ENCODE measurements at regions not wholly inside any gene's neighbourhood (a gene's known extent, or its start where the extent isn't known, plus 50 kb on each side); places are given as distances from the start of the nearest gene placed in this dataset.

DNA sequence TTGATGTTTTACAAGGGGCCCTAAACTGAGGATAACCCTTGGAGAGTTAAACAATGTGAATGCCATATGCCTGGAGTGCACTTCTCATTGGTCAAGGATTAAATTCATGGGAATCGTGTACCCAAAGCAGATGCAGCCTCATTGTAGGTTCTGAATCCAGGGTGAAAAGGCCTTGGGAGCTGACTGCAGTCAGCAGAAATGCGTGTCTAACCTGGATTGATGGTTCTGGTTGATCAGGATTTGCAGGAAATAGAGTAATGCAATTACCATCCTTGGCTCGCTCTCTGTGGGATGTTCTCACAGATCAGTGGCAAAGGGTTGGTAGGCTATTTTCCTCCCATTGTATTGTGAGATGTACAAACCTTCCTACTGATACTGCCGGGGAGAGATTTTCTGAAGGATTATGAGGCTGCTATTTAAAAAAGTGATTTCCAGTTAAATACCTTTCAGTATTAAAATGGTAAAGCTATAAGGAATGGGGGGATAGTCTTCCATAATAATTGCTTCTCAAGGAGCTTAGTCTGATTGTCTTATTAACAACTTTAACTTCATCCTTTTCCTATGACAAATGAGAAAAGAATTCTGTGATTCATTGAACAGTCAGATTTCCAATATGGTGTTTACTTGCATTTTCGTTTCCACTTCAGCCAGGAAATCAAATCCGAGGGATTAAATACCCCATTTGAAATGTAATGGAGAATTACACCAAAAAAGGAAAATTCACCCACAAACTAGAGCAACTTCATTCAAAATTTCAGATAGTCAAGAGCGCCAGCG lies 1028.1 kb upstream of the EEF2KMT start:
- no peak overlapping the region for H3K27ac Mint-ChIP-seq
- H3K4me3 Mint-ChIP-seq = no peak overlapping the region
- ATAC-seq (no peak), DNase-seq (ENCODE audit: low spot score) (no peak)
- no peaks in the 10 kb centered on the region for H3K27me3 Mint-ChIP-seq
- no peaks in the 10 kb centered on the region for H3K36me3 Mint-ChIP-seq
- H3K9me3 Mint-ChIP-seq = peaks cover 10% of the 10 kb centered on the region
- no peaks in the 10 kb centered on the region for H3K4me1 Mint-ChIP-seq (ENCODE audit: low read depth in 2 of 2)

DNA sequence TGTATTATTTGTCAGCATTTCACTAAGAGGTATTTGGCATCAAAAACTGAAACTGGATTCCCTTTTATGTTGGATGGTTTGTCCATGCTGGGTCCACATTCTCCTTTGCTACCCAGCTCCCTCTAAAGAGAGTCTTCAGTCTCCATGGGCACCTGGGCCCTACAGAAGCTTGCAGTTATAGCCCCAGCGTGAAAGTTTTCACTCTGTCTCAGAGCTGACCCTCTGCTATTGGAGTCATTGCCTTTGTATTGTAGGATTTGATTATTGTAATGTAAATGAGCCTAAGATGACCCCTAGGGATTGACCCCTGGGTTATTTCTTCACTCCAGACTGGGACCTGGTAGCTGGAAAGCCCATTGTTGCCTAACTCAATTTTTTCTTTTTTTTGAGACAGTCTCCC lies 1026.5 kb upstream of the EEF2KMT start:
- Mint-ChIP-seq H3K27me3 (no peaks in the 10 kb centered on the region), H3K4me3 (no peak overlapping the region), H3K27ac (no peak overlapping the region), H3K9me3 (peaks cover 6% of the 10 kb centered on the region), H3K4me1 (ENCODE audit: low read depth in 2 of 2) (no peaks in the 10 kb centered on the region), H3K36me3 (no peaks in the 10 kb centered on the region)
- DNase-seq (ENCODE audit: low spot score) (no peak), ATAC-seq (no peak)

DNA sequence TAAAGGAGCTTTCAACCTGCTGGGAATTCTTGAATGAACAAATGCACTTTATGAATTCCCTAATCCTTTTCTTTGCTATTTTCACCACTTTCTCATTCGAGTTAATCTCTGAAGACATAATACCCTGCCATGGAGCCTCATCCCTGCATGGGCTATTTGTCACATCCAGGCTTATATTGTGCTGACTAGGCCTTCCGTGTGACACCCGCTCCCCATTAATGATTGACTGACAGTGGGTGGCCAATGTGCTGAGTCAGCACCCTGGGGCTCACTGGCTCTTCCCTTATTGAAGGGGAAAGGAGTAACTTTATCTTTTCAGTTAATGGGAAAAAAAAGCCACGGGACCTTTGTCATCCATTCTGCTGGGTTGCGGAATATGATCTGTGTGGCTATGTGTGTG lies 1024.8 kb upstream of the EEF2KMT start:
- DNase-seq (ENCODE audit: low spot score) (no peak), ATAC-seq (no peak)
- Mint-ChIP-seq H3K9me3 (peaks cover 6% of the 10 kb centered on the region), H3K4me3 (no peak overlapping the region), H3K27me3 (no peaks in the 10 kb centered on the region), H3K4me1 (ENCODE audit: low read depth in 2 of 2) (no peaks in the 10 kb centered on the region), H3K27ac (no peak overlapping the region), H3K36me3 (no peaks in the 10 kb centered on the region)

DNA sequence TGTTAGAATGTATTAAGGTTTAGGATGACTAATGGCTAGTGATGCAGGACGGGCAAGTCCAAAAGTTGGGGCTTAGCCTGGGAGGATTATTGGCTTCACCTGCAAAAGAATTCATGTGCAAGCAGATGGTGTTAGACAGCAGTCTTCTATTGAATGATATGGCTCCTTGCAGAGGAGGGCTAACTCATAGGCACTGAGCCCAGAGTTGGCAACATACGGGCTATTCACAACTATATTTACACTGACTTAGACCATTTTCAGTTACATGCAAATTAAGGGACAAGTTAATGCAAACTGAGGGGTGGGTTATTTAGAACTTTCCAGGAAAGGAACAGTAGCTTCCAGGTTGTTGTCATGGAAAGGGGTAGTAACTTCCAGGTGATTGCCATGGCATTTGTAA lies 1017.1 kb upstream of the EEF2KMT start:
- H3K27ac Mint-ChIP-seq = no peak overlapping the region
- no peaks in the 10 kb centered on the region for H3K27me3 Mint-ChIP-seq
- no peak overlapping the region for H3K4me3 Mint-ChIP-seq
- no peaks in the 10 kb centered on the region for H3K9me3 Mint-ChIP-seq
- DNase-seq (ENCODE audit: low spot score) (no peak), ATAC-seq (no peak)
- no peaks in the 10 kb centered on the region for H3K4me1 Mint-ChIP-seq (ENCODE audit: low read depth in 2 of 2)
- H3K36me3 Mint-ChIP-seq = no peaks in the 10 kb centered on the region

DNA sequence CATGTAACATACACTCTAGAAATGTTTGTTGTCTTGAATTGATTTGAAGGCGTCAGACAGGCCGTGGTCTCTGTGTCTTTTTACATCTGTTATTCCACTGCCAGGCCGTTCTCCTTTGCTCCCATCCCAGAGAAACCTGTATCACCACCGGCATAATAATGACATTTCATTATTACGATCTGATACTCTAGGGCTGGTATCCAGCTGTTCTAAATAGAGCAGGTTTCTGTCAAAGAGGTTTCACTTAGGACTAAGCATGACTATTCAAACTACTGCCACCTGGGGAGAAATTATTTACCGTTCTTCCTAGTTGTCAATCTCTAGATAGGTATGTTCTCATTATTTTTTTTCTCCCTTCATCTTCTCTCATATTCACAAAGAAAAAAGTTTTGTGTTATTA lies 1016.2 kb upstream of the EEF2KMT start:
- H3K36me3 Mint-ChIP-seq = no peaks in the 10 kb centered on the region
- H3K27ac Mint-ChIP-seq = no peak overlapping the region
- no peaks in the 10 kb centered on the region for H3K27me3 Mint-ChIP-seq
- no peak for DNase-seq (ENCODE audit: low spot score)
- no peaks in the 10 kb centered on the region for H3K4me1 Mint-ChIP-seq (ENCODE audit: low read depth in 2 of 2)
- H3K4me3 Mint-ChIP-seq = no peak overlapping the region
- no peak for ATAC-seq
- H3K9me3 Mint-ChIP-seq = peaks cover under 1% of the 10 kb centered on the region

DNA sequence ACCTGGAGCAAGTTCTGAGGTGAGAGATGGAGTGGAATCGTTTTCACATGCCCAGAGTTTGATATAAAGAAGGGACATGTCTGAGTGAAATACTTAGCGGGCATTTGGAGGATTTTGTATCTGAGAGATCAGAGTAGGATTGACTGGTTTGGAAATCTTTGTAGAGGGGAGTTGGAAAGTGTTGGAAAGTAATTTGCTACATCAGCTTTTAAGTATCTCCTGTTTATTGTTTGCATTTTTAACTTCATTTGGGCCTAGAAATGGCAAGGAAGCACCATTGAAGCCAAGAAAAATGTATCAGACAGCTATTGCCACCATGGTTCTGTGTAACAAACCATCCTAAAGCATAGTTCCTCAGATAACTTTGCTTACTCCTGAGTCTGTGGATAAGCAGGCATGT lies 1015.1 kb upstream of the EEF2KMT start:
- no peak overlapping the region for H3K27ac Mint-ChIP-seq
- no peak for ATAC-seq
- H3K36me3 Mint-ChIP-seq = no peaks in the 10 kb centered on the region
- no peak for DNase-seq (ENCODE audit: low spot score)
- no peaks in the 10 kb centered on the region for H3K4me1 Mint-ChIP-seq (ENCODE audit: low read depth in 2 of 2)
- H3K27me3 Mint-ChIP-seq = no peaks in the 10 kb centered on the region
- H3K9me3 Mint-ChIP-seq = peaks cover 2% of the 10 kb centered on the region
- H3K4me3 Mint-ChIP-seq = no peak overlapping the region

DNA sequence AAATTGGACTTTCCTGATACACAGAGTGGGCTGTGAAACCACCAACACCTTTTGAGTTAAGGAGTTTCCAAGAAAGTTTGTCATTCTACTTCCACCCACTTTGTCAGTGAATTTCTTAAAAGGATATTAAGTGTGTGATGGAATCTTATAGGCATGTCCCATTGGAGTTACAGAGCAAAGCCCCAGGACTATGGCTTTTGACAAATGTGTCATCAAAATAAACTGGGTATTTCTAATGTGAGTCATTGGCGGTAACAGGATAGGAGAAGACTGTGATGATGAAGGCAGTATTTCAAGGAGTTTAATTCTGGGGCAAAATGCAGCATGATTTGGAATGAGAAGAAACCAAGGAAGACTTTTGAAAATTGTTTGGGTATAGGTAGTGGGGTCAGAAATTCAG lies 1013.8 kb upstream of the EEF2KMT start:
- ATAC-seq (no peak), DNase-seq (ENCODE audit: low spot score) (no peak)
- Mint-ChIP-seq H3K9me3 (peaks cover 7% of the 10 kb centered on the region), H3K4me3 (no peak overlapping the region), H3K36me3 (no peaks in the 10 kb centered on the region), H3K4me1 (ENCODE audit: low read depth in 2 of 2) (no peaks in the 10 kb centered on the region), H3K27ac (no peak overlapping the region), H3K27me3 (no peaks in the 10 kb centered on the region)

DNA sequence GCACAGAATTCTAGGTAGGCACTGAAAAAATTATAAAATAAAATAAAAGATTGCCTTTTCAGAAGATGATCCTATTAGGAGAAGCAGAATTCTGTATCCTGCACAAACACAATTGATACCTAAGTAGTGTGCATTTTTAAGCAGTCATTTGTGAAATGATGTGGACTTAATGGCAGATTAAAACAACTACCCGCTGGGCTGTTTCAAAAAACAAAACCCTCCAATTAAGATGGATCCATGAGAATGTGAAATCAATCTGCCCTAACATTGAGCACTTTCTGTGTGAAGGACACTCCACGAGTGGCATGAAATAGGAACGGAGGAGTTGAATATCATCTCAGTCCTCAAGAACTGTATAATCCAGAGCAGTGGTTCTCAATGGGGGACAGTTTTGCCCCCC lies 1012.8 kb upstream of the EEF2KMT start:
- Mint-ChIP-seq H3K4me1 (ENCODE audit: low read depth in 2 of 2) (no peaks in the 10 kb centered on the region), H3K36me3 (no peaks in the 10 kb centered on the region), H3K4me3 (no peak overlapping the region), H3K27ac (no peak overlapping the region), H3K9me3 (peaks cover 7% of the 10 kb centered on the region), H3K27me3 (no peaks in the 10 kb centered on the region)
- ATAC-seq = no peak
- no peak for DNase-seq (ENCODE audit: low spot score)

DNA sequence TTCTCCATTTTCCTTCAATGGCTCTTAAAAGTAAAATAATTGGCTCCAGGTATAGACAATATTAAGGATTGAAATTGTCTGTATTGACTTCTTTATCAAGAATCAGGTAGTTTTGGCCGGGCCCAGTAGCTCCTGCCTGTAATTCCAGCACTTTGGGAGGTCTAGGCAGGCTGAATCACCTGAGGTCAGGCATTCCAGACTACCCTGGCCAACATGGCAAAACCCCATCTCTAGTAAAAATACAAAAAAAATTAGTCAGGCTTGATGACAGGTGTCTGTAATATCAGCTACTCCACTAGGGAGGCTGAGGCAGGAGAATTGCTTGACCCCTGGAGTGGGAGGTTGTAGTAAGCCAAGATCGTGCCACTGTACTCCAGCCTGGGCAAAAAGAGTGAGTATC lies 1008.5 kb upstream of the EEF2KMT start:
- Mint-ChIP-seq H3K9me3 (peaks cover 7% of the 10 kb centered on the region), H3K27ac (no peak overlapping the region), H3K4me3 (no peak overlapping the region), H3K36me3 (peaks cover 4% of the 10 kb centered on the region), H3K4me1 (ENCODE audit: low read depth in 2 of 2) (no peaks in the 10 kb centered on the region), H3K27me3 (peaks cover 0 to 8% of the 10 kb centered on the region in 2 donors)
- DNase-seq (ENCODE audit: low spot score) (no peak), ATAC-seq (no peak)

DNA sequence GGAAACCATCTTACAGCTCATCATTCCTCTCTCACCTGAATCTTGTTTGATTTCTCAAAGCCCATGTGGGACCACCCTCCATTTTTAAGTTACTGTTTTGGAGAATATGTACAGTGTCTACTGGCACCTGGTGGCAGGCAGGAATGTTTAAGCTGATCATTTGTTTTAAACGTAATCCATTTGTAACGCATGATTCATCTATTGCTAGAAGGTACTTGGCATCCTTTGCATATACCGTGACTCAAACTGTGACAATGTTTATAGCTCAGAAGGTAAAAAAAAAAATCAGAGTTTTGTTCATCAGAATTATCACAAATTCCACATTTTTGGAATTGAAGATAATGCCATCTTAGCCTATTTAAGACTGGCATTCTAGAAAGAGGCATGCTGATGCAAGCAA lies 1007.5 kb upstream of the EEF2KMT start:
- DNase-seq (ENCODE audit: low spot score) = no peak
- peaks cover 4% of the 10 kb centered on the region for H3K36me3 Mint-ChIP-seq
- no peak overlapping the region for H3K27ac Mint-ChIP-seq
- H3K4me1 Mint-ChIP-seq (ENCODE audit: low read depth in 2 of 2) = no peaks in the 10 kb centered on the region
- no peak for ATAC-seq
- H3K4me3 Mint-ChIP-seq = no peak overlapping the region
- H3K27me3 Mint-ChIP-seq = peaks cover 0 to 8% of the 10 kb centered on the region in 2 donors
- peaks cover 7% of the 10 kb centered on the region for H3K9me3 Mint-ChIP-seq

DNA sequence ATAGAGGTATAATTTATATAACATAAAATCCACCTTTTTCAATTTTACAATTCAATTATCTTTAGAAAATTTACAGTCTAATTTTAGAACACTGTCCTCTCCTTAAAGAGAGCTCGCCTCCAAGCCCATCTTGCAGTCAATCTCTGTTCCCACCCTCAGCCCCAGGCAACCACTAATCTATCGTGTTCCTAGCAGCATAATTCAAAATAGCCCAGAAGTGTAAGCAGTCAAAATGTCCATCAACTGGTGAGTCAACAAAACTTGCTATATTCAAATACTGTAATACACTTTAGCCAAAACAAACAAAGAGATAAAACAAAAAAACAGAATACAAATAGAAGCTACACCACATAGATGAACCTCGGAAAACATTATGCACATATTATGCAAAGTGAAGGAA lies 1006.8 kb upstream of the EEF2KMT start:
- H3K4me3 Mint-ChIP-seq = no peak overlapping the region
- H3K36me3 Mint-ChIP-seq = peaks cover 4% of the 10 kb centered on the region
- ATAC-seq (no peak), DNase-seq (ENCODE audit: low spot score) (no peak)
- H3K9me3 Mint-ChIP-seq = peaks cover 7% of the 10 kb centered on the region
- no peaks in the 10 kb centered on the region for H3K4me1 Mint-ChIP-seq (ENCODE audit: low read depth in 2 of 2)
- H3K27me3 Mint-ChIP-seq = peaks cover 0 to 8% of the 10 kb centered on the region in 2 donors
- H3K27ac Mint-ChIP-seq = no peak overlapping the region

DNA sequence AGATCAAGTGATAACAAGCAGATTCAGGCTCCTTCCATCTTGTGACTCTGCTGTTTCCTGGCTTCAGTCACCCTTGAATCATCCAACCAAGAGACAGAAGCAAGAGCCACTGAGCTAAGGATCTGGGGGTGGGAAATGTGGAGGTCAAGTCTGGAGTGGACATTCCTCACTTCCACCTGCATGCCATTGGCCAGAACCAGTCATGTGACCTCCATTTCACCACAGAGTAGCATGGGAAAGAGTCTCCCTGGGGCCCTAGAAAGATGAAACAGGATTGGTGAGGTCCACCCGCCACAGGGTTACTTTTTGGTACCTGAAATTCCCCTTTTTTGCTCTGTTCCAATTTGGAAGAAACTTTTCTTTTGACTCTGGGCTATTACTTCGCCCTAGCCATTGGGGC lies 1006.0 kb upstream of the EEF2KMT start:
- Mint-ChIP-seq H3K4me1 (ENCODE audit: low read depth in 2 of 2) (no peaks in the 10 kb centered on the region), H3K4me3 (no peak overlapping the region)
- ATAC-seq = no peak

DNA sequence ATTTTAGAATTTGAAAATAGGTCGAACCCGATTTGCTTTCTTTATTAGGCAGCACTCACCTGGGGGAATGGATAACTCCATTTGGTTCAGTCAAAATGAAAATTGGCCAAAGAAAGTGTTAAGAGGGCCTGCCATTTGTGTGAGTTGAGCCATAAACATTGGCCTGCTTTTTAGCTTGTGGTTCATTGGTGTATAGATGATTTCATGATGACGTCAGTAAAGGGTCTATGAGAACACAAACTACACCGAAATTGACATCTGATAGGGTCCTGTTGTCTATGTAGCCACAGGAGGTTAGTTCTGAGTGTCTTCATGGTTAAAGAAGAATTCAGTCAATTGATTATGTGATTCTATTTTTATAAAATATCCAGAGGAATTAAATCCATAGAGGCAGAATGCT lies 1001.5 kb upstream of the EEF2KMT start:
- Mint-ChIP-seq H3K9me3 (no peaks in the 10 kb centered on the region), H3K4me3 (no peak overlapping the region), H3K27ac (no peak overlapping the region), H3K36me3 (peaks cover 4% of the 10 kb centered on the region), H3K4me1 (ENCODE audit: low read depth in 2 of 2) (no peaks in the 10 kb centered on the region), H3K27me3 (peaks cover 0 to 8% of the 10 kb centered on the region in 2 donors)
- no peak for DNase-seq (ENCODE audit: low spot score)
- no peak for ATAC-seq

More for the DNA sequence above, 1006.0 kb upstream of the EEF2KMT start:
- DNase-seq (ENCODE audit: low spot score) = no peak
- H3K27me3 Mint-ChIP-seq = peaks cover 0 to 8% of the 10 kb centered on the region in 2 donors
- peaks cover 5% of the 10 kb centered on the region for H3K9me3 Mint-ChIP-seq
- H3K36me3 Mint-ChIP-seq = peaks cover 4% of the 10 kb centered on the region
- H3K27ac Mint-ChIP-seq = no peak overlapping the region

DNA sequence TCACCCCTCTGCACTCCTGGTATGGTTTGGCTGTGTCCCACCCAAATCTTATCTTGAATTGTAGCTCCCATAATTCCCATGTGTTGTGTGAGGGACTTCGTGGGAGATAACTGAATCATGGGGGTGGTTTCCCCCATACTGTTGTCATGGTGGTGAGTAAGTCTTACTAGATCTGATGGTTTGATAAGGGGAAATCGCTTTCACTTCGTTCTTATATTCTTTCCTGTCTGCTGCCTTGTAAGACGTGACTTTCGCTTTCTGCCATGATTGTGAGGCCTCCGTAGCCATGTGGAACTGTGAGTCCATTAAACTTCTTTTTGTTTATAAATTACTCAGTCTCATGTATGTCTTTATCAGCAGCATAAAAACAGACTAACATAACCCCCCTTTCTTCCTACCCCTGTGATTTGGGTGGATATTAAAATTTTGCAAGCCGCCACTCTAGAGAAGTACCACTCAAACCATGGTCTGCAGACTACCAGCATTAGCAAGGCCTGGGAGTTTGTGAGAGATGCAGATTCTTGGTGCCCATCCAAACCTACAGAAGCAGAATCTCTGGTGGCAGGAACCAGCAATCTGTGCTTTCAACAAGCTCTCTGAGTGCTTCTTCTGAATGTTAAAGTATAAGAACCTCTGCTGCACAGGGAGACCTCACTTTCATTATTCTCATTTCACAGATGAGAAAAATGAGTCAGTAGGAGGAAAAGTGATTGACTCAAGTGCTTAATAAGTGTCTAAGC lies 999.5 kb upstream of the EEF2KMT start:
- Mint-ChIP-seq H3K4me3 (no peak overlapping the region), H3K27ac (no peak overlapping the region), H3K4me1 (ENCODE audit: low read depth in 2 of 2) (no peaks in the 10 kb centered on the region), H3K9me3 (no peaks in the 10 kb centered on the region), H3K36me3 (no peaks in the 10 kb centered on the region), H3K27me3 (peaks cover 0 to under 1% of the 10 kb centered on the region in 2 donors)
- no peak for ATAC-seq
- no peak for DNase-seq (ENCODE audit: low spot score)
